ENCODE measurements at regions not wholly inside any gene's neighbourhood (a gene's known extent, or its start where the extent isn't known, plus 50 kb on each side); places are given as distances from the start of the nearest gene placed in this dataset.

GRCh38 chr10:18737841-18738240, 78.6 kb downstream of the ARL5B start (continued):
- TF ChIP-seq ATF3 (CRISPR knock-in tag; conservative IDR thresholded peaks at IDR 0.05) (no peak), NR3C1 (CRISPR knock-in tag; conservative IDR thresholded peaks at IDR 0.05; ENCODE audit: low read depth) (no peak), ATF2 (CRISPR knock-in tag; IDR thresholded peaks at IDR 0.05; ENCODE audit: borderline replicate concordance, low read depth) (no peak), CBFB (CRISPR knock-in tag; IDR thresholded peaks at IDR 0.05; ENCODE audit: low read depth) (no peak), ETV6 (CRISPR knock-in tag; IDR thresholded peaks at IDR 0.05) (no peak), GABPB1 (CRISPR knock-in tag; IDR thresholded peaks at IDR 0.05) (no peak), ZNF671 (CRISPR knock-in tag; IDR thresholded peaks at IDR 0.05) (no peak), TCF7 (CRISPR knock-in tag; IDR thresholded peaks at IDR 0.05; ENCODE audit: low read depth) (no peak)

- Mint-ChIP-seq H3K4me1 (no peaks in the 10 kb centered on the region), H3K9me3 (peaks cover 30% of the 10 kb centered on the region), H3K36me3 (peaks cover 8% of the 10 kb centered on the region), H3K27ac (no peak overlapping the region), H3K4me3 (no peak overlapping the region), H3K27me3 (ENCODE audit: low read depth) (no peaks in the 10 kb centered on the region)
- ATAC-seq = no peak
- ChIA-PET POLR2A (no interaction called here), CTCF (no interaction called here)
- DNase-seq (ENCODE audit: low spot score) = no peak
- TF ChIP-seq IRF1 (CRISPR knock-in tag; IDR thresholded peaks at IDR 0.05) = no peak
- TF ChIP-seq FOXP4 (CRISPR knock-in tag; IDR thresholded peaks at IDR 0.05) = no peak
- TF ChIP-seq ARID4B (CRISPR knock-in tag; IDR thresholded peaks at IDR 0.05; ENCODE audit: borderline replicate concordance) = no peak
- no peak for TF ChIP-seq SMAD4 (CRISPR knock-in tag; IDR thresholded peaks at IDR 0.05)
- no peak for TF ChIP-seq MXD4 (CRISPR knock-in tag; IDR thresholded peaks at IDR 0.05; ENCODE audit: borderline replicate concordance)
- no peak for TF ChIP-seq ZMAT4 (CRISPR knock-in tag; IDR thresholded peaks at IDR 0.05)
- TF ChIP-seq ELF4 (CRISPR knock-in tag; IDR thresholded peaks at IDR 0.05; ENCODE audit: low read depth) = no peak
- no peak for TF ChIP-seq ZNF138 (CRISPR knock-in tag; conservative IDR thresholded peaks at IDR 0.05)
- TF ChIP-seq ZSCAN18 (CRISPR knock-in tag; IDR thresholded peaks at IDR 0.05) = no peak
- no peak for TF ChIP-seq HMGXB4 (CRISPR knock-in tag; IDR thresholded peaks at IDR 0.05)
- no peak for TF ChIP-seq GTF2I (CRISPR knock-in tag; conservative IDR thresholded peaks at IDR 0.05)
- TF ChIP-seq EMX1 (CRISPR knock-in tag; IDR thresholded peaks at IDR 0.05) = no peak
- TF ChIP-seq ATF3 (CRISPR knock-in tag; conservative IDR thresholded peaks at IDR 0.05) = no peak
- TF ChIP-seq ZNF232 (CRISPR knock-in tag; IDR thresholded peaks at IDR 0.05) = no peak
- TF ChIP-seq TP53 (CRISPR knock-in tag; IDR thresholded peaks at IDR 0.05) = no peak
- TF ChIP-seq CBFB (CRISPR knock-in tag; IDR thresholded peaks at IDR 0.05; ENCODE audit: low read depth) = no peak
Measured at GRCh38 chr10:18738835-18739234, 79.6 kb downstream of the ARL5B start.

All from WTC11 (cell line).